Left renal pelvis (tissue), 4 donors: ENCODE measurements at regions not wholly inside any gene's neighbourhood (a gene's known extent, or its start where the extent isn't known, plus 50 kb on each side); places are given as distances from the start of the nearest gene placed in this dataset.

Experiments
- DNase-seq, 4 donors: peaks; one replicate each; pipeline ENCODE4 v3.0.0-alpha.2; 2013; ENCODE audit warnings: low read depth in 4 of 4, low spot score in 3 of 4

GRCh38 chr16:85173146-85173980 is 61.1 kb upstream of the CIBAR2 start:
- no peak for DNase-seq

DNA sequence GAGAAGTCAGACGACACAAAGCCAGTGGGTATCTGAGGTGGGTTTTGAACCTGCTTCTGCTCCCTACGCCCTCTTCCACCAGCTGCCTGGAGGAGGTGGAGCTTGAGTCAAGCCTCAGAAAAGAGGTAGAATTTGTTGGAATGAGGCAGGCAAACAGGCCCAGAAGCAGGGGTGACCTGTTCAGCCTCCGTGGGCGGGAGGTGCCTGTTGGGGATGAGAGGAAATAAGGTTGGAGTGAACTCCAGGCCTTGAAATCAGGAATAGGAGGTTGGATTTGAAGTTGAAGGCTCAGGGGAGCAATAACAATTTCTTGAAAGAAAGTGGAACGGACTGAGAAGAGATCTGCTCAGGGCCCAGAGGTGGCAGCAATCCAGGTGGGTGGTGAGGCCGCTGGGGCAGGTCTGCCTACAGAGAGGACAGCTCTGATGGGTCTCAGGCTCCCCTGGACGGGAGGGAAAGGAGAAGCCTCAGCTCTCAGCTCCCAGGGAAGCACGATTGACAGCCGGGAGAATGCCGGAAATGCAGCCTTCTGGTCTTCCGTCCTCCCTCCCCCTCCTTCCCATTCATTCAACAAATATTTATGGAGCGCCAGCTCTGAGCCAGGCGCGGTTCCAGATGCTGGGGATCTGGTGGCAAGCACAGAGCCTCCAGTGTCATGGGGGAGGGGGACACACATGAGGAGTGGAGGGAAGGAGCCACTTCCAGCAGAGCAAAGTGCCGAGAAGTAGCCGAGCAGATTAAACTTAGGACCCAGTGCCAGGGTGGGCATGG is 61.9 kb upstream of the CIBAR2 start:
- DNase-seq, result no peak

DNA sequence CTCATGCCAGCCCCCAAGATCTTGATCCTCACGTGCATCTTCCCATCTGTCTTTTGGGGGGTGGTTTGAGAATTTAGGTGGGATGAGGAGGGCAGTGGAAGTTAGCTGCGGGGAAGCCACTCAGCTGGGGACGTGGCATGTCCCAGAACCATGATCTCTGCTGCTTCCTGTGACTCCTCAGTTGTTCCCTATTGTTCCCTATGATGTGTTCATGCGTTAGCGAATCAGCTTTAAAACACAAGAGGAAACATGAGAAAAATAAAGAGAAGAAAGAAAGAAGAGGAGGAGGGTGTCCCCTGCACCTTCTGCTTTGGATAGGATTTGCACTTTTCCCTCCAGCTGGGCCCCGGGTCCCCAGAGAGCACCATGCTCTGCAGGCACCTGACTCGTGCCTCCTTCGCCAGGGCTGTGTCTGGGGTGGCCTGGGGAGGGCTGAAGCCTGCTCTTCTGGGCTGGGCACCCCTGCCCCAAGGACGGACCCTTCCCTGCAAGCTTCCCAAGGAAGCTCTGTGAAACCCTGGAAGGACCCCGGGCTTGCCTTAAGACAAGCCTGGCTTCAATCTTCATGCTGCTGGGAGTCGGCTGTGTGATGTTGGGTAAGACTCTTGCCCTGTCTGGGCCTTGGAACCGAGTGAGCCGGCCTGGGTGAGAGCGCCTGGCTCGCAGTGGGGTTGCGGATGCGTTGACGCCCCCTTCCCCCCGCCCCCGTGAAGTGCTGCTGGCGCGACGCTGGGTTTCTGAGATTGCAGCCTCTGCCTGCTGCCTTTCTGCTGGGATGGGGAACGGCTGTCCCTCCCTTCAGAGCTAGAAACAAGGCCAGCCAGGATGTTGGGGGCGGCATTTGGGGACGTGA is 62.8 kb upstream of the CIBAR2 start:
- no peak for DNase-seq

DNA sequence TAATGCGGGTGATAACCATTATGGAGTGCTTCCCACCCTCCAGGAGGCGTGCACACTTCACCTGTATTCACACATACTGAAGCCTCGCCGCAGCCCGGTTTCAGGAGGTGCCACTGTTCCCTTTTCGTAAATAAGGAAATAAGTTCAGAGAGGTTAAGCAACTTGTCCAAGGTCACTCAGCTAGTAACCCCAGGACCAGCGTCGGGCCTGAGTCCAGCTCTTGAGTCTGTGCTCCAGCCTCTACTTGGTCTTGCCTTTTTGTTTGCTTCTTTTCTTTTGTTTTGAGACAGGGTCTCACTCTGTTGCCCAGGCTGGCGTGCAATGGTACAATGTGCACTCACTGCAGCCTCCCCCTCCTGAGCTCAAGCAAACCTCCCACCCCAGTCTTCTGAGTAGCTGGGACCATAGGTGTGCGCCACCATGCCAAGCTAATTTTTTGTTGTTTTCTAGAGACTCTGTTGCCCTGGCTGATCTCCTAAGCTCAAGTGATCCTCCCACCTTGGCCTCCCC is 63.5 kb upstream of the CIBAR2 start:
- no peak for DNase-seq

DNA sequence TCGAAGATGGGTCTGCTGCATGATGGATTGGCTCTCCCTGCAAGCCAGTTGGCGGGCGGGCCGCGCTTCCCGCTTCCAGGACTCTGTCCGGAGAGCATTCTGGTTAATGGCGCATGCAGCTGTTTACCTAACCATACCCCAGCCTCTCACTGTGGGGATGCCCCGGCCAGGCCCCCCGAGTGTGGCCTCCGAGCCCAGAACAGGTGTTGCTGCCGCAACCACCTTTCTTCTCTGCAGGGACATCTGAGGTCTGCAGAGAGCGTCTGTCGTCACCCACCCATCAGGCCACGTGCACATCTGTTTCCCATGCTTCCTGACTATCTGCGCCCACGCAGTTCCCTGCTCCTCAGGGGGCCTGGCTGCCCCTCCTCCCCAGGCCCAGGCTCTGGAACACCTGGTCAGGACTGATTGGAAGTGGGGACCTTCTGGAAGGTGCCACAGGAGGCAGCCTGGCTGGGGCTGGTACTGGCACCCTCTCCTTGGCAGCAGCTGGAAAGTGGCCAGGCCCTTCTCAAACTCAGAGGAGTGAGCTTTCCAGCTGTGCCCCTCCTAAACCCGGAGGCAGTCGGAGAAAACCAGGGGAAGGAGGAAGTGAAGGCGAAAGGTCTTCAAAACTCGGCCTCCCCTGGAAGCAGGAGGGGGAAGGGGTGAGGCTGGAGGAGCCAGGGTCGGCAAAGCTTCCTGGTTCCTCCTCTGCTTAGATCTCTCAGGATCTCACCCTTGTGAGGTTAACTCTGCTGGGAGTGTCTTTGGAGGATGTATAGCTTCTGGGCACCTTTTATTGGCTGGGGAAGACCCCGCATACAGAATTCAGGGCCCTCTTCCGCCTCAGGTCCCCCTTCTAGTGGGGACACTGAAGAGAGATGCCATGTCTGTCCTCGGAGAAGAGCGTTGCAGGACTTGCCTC is 64.5 kb upstream of the CIBAR2 start:
- no peak for DNase-seq

- DNase-seq, result no peak
Measured at GRCh38 chr16:85177448-85177846, 65.2 kb upstream of the CIBAR2 start.

DNA sequence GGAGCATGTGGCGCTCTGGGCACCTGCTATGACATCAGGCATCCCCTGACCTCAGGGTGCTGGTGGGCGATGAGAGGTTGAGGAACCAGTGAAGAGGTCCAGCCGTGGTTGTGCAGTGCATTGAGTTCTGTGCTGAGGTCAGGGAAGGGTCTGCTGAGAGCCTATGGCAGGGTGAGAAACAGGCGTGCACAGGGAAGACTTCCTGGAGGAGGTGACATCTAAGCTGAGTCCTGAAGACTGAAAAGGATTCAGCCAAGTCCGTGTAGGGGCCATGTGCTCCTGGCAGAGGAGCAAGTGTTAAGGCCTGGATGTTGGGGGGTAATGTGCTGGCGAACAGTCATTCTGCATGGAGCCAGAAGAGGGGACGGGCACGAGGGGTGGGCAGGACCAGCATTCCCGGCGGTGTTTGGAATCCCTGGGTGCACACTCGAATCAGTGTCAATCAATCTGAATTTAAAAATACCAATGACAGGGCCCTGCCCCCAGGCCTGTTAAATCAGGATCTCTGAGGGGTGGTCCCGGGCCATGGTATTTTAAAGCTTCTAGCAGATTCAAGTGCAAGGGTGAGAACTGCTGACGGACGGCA is 65.8 kb upstream of the CIBAR2 start:
- DNase-seq, result no peak

- no peak for DNase-seq
Measured at GRCh38 chr16:85178596-85178995, 66.3 kb upstream of the CIBAR2 start.

DNA sequence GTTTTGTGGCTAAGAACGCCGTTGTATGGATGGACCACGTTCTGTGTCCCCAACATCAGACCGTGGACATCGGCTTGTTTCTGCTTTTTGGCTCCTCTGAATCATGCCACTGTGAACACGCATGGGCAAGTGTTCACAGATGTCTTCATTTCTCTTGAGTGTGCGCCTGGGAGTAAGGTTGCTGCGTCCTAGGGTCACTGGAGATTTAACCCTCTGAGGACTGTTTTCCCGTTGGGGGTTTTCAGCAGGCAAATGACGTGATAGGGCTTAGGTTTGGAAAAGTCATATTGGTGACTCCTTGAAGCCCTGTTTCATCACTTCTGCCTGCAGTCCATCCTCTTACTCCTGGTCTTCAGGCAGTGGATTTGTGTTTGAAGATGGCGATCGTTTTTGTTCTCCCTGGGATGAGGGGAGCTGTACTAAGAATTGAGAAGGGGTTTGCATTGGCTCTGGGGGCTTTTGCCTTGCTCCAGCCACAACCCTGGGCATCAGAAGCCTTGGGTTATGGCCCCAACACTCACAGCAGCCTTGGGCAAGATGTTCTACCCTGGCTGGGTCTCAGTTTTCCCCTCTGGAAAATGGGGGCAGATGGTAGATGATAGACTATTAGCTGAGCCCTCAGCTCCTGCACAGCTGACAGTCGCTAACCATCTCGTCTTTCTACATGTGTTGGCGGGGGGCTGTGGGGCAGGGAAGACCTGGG is 67.2 kb upstream of the CIBAR2 start:
- DNase-seq, result no peak

DNA sequence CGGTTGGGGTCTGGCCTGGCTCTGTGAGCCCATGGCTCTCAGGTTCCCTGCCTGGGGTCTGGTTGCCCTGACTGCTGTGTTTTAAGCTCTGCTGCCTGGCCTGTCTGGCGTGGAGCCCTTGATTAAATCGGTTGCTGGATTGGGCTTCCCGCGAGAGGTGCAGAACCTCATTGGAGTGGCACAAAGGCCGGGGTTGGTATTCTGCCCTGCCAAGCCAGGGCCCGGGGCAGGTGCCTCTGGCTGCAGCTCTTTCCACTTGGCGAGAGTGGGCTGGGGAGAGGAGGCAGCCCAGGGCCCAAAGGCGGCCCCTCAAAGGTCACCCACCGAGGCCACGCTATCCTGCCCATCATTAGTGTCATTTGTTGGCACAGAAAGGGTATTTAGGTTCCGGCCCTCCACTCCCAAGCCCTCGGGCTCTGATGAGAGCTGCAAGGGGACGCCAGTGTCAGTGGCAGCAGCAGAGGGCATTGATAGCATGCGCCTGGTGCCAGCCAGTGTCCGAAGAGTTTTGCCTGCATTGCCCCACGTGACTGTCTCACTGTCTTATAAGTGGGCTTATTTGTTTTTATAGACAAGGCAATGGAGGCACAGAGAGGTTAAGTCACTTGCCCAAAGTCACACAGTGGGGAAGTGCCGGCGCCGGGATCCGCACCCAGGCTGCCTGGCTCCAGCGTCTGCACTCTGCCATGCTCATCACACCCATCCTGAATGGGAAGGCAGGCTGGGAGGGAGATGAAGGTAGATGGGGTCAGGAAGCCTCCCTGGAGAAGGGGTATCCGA is 68.0 kb upstream of the CIBAR2 start:
- DNase-seq, result no peak

GRCh38 chr16:85180827-85181738 is 68.8 kb upstream of the CIBAR2 start:
- DNase-seq, result no peak

DNA sequence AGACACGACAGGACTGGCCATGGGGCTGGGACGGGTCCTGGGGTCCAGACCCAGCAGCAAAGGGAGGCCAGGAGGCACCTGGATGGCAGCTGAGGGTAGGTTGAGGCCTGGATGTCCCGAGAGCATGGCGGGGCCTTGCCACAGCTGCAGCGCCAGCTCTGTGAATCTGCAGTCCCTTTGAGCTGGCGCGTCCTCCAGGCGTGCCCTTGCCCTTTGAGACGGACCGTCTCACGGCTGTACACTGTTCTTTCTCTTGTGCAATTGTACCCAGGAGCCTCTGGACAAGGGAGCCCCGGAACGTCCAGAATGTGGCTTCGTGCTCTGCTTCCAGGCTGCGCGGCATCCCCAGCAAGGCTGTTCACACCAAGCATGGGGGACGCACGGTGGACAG is 69.5 kb upstream of the CIBAR2 start:
- DNase-seq, result no peak

DNA sequence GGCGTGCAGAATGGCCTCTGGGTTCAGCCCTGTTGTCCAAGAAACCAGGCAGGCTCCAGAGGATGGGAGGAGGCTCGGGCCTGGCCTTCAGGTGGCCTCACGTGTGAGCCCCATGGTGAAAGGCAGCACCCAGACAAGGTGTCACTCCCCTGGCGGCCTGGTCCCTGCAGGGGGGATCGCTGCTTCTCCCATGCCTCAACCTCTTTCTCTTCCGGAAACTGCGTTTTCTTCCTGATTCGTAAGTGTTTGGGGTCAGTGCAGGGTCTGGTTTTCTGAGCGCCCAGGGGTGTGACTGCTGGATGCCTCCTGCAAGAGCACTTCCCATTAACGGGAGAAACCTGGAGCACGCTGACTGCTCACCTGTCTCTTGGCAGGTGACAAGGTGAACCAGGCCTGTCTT is 70.0 kb upstream of the CIBAR2 start:
- no peak for DNase-seq

GRCh38 chr16:85182774-85183173 is 70.5 kb upstream of the CIBAR2 start:
- DNase-seq, result no peak

GRCh38 chr16:85183564-85183963 is 71.3 kb upstream of the CIBAR2 start:
- DNase-seq, result no peak

GRCh38 chr16:85184404-85184803 is 72.1 kb upstream of the CIBAR2 start:
- no peak for DNase-seq
